Activated CD4-positive, alpha-beta T cell treated with anti-CD3 and anti-CD28 coated beads for 36 hours (primary cell): ENCODE measurements at regions not wholly inside any gene's neighbourhood (a gene's known extent, or its start where the extent isn't known, plus 50 kb on each side); places are given as distances from the start of the nearest gene placed in this dataset.

Experiments
- ATAC-seq: fragments of 200-7000 bp; cut with Tn5 transposase; one replicate; pipeline ENCODE4 v1.10.0; 2021; ENCODE audit warnings: mild to moderate bottlenecking, moderate library complexity
- CTCF ChIA-PET: fragments of 350-600 bp; sonication (Branson Sonifier 250); formaldehyde crosslinking; loops from one replicate; lab custom pipeline; 2021; ENCODE audit warnings: antibody characterized with exemption; lab: Charles Lee
- POLR2A ChIA-PET: fragments of 350-600 bp; sonication (Branson Sonifier 250); formaldehyde crosslinking; loops from one replicate; lab custom pipeline; 2021; ENCODE audit warnings: antibody characterized with exemption, inconsistent platforms; lab: Charles Lee
- DNase-seq: peaks from one replicate; pipeline ENCODE4 v3.0.0-alpha.2; 2020
- H3K27ac Mint-ChIP-seq: one replicate; pipeline ENCODE4 v1.8.0; 2021; ENCODE audit warnings: mixed read lengths
- H3K27me3 Mint-ChIP-seq: one replicate; pipeline ENCODE4 v1.8.0; 2021; ENCODE audit warnings: mixed read lengths
- H3K36me3 Mint-ChIP-seq: one replicate; pipeline ENCODE4 v1.8.0; 2021; ENCODE audit warnings: low read depth, mixed read lengths
- H3K4me1 Mint-ChIP-seq: one replicate; pipeline ENCODE4 v1.8.0; 2021; ENCODE audit warnings: mixed read lengths
- H3K4me3 Mint-ChIP-seq: one replicate; pipeline ENCODE4 v1.8.0; 2021; ENCODE audit warnings: mild to moderate bottlenecking, moderate library complexity, mixed read lengths
- H3K9me3 Mint-ChIP-seq: one replicate; pipeline ENCODE4 v1.8.0; 2021; ENCODE audit warnings: low read depth, mixed read lengths
- intact Hi-C, 2 experiments: fragments of 100-400 bp; cut with DNase I in 1 of 2; cut with micrococcal nuclease in 1 of 2; formaldehyde crosslinking; loops; one replicate each; pipeline versions ENCODE4 v1.14.2 to v1.15.1; 2022 to 2024; cut with DNase I, micrococcal nuclease

DNA sequence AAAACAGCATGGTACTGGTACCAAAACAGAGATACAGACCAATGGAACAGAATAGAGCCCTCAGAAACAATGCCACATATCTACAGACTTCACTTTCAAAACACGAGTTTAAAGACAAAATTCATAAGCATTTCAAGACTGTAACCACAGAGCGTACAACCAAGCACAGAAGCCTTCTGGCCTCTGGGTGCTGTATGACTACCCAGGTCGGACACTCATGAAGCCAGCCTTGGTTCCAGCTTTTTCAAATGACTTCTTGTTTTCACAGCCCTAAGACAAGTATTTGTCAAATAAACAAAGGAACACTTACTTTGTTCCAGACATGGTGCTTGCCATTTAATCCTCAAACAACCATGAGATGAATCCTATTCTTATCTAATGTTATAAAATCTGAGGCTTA lies 536.1 kb upstream of the NR3C2 start:
- POLR2A ChIA-PET: no interaction called here
- ATAC-seq (no peak), DNase-seq (no peak)
- no peaks in the 10 kb centered on the region for H3K4me1 Mint-ChIP-seq
- intact Hi-C loops: no loop called here
- no peaks in the 10 kb centered on the region for H3K36me3 Mint-ChIP-seq
- no peak overlapping the region for H3K4me3 Mint-ChIP-seq
- CTCF ChIA-PET: no interaction called here
- H3K9me3 Mint-ChIP-seq: peaks cover 3% of the 10 kb centered on the region
- no peaks in the 10 kb centered on the region for H3K27me3 Mint-ChIP-seq
- H3K27ac Mint-ChIP-seq: no peak overlapping the region

DNA sequence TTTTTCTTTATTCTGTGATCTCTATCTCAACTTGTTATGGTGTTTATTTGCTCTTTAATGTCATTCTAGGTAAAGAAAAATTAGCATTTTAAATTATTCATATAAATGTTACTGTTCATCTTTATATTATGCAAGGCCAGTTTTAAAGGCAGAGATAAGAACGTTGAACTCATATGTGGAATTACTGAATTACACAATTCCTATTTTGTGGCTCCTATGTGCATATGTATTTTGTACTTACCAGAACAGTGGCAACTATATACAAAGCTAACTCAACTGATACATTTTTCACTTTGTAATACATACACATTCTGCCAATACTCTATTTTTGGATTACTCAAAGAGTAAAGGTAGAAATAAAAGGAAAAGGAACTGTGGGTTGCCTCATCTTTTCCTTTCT lies 533.2 kb upstream of the NR3C2 start:
- no peaks in the 10 kb centered on the region for H3K4me1 Mint-ChIP-seq
- no peak overlapping the region for H3K27ac Mint-ChIP-seq
- H3K36me3 Mint-ChIP-seq: no peaks in the 10 kb centered on the region
- intact Hi-C loops: no loop called here
- no peak overlapping the region for H3K4me3 Mint-ChIP-seq
- no peak for ATAC-seq
- POLR2A ChIA-PET: no interaction called here
- H3K9me3 Mint-ChIP-seq: peaks cover 3% of the 10 kb centered on the region
- CTCF ChIA-PET: no interaction called here
- H3K27me3 Mint-ChIP-seq: no peaks in the 10 kb centered on the region
- DNase-seq: no peak

- intact Hi-C loops: no loop called here
- DNase-seq (no peak), ATAC-seq (no peak)
- Mint-ChIP-seq H3K4me3 (no peak overlapping the region), H3K36me3 (no peaks in the 10 kb centered on the region), H3K27ac (no peak overlapping the region), H3K4me1 (no peaks in the 10 kb centered on the region), H3K9me3 (no peaks in the 10 kb centered on the region), H3K27me3 (peaks cover 7% of the 10 kb centered on the region)
- ChIA-PET CTCF (no interaction called here), POLR2A (no interaction called here)
Measured at GRCh38 chr4:148965080-148965479, 522.9 kb upstream of the NR3C2 start.

- Mint-ChIP-seq H3K27ac (no peak overlapping the region), H3K4me1 (no peaks in the 10 kb centered on the region), H3K36me3 (no peaks in the 10 kb centered on the region), H3K27me3 (peaks cover 7% of the 10 kb centered on the region), H3K4me3 (no peak overlapping the region), H3K9me3 (no peaks in the 10 kb centered on the region)
- ChIA-PET POLR2A (no interaction called here), CTCF (interaction anchor here (0.6 kb wide), 1 partner anchor 634 kb away, joined by 4 read pairs; no protein-coding TSS in a partner anchor)
- intact Hi-C loops: no loop called here
- ATAC-seq (no peak), DNase-seq (no peak)
Measured at GRCh38 chr4:148964456-148964855, 522.2 kb upstream of the NR3C2 start.

- ATAC-seq: no peak
- Mint-ChIP-seq H3K4me1 (no peaks in the 10 kb centered on the region), H3K9me3 (no peaks in the 10 kb centered on the region), H3K27ac (no peak overlapping the region), H3K36me3 (no peaks in the 10 kb centered on the region), H3K4me3 (no peak overlapping the region), H3K27me3 (peaks cover 9% of the 10 kb centered on the region)
- CTCF ChIA-PET: interaction anchor here (0.5 kb wide), 1 partner anchor 293 kb away, joined by 3 read pairs; no protein-coding TSS in a partner anchor
- intact Hi-C loops: no loop called here
- DNase-seq: no peak
- POLR2A ChIA-PET: no interaction called here
Measured at GRCh38 chr4:148962539-148963290, 520.5 kb upstream of the NR3C2 start.

DNA sequence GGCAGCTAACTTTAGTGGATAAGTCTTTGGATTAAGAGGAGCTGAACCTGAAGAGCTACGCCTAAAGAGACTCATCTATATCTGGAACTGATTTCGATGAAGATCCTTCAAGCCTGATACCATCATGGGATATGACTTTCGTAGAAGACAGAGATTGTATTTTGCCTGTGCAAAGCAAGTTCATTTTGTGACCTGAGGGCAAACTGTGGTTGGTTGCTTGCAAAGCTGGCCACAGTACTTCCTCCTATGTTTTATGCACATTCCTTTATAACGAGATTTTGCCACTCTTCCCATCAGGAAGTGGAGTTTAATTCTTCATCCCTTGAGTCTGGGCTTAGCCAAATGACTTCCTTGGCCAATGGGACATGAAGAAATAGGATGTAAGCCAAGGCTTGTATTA lies 519.3 kb upstream of the NR3C2 start:
- CTCF ChIA-PET: no interaction called here
- intact Hi-C loops: no loop called here
- ATAC-seq (no peak), DNase-seq (no peak)
- H3K36me3 Mint-ChIP-seq: no peaks in the 10 kb centered on the region
- no peak overlapping the region for H3K4me3 Mint-ChIP-seq
- POLR2A ChIA-PET: no interaction called here
- H3K4me1 Mint-ChIP-seq: no peaks in the 10 kb centered on the region
- H3K27ac Mint-ChIP-seq: no peak overlapping the region
- peaks cover 12% of the 10 kb centered on the region for H3K27me3 Mint-ChIP-seq
- no peaks in the 10 kb centered on the region for H3K9me3 Mint-ChIP-seq

- ChIA-PET POLR2A (no interaction called here), CTCF (no interaction called here)
- H3K36me3 Mint-ChIP-seq: no peaks in the 10 kb centered on the region
- no peak overlapping the region for H3K4me3 Mint-ChIP-seq
- no peak overlapping the region for H3K27ac Mint-ChIP-seq
- no peak for DNase-seq
- no peaks in the 10 kb centered on the region for H3K4me1 Mint-ChIP-seq
- no peaks in the 10 kb centered on the region for H3K9me3 Mint-ChIP-seq
- intact Hi-C loops: no loop called here
- H3K27me3 Mint-ChIP-seq: peaks cover 6% of the 10 kb centered on the region
- ATAC-seq: no peak
Measured at GRCh38 chr4:148958317-148958716, 516.1 kb upstream of the NR3C2 start.

- ATAC-seq (no peak), DNase-seq (no peak)
- H3K4me3 Mint-ChIP-seq: no peak overlapping the region
- H3K27ac Mint-ChIP-seq: no peak overlapping the region
- ChIA-PET POLR2A (no interaction called here), CTCF (no interaction called here)
- no peaks in the 10 kb centered on the region for H3K9me3 Mint-ChIP-seq
- H3K36me3 Mint-ChIP-seq: no peaks in the 10 kb centered on the region
- intact Hi-C loops: no loop called here
- H3K27me3 Mint-ChIP-seq: peaks cover 5% of the 10 kb centered on the region
- no peaks in the 10 kb centered on the region for H3K4me1 Mint-ChIP-seq
Measured at GRCh38 chr4:148955564-148956297, 513.5 kb upstream of the NR3C2 start.

- H3K36me3 Mint-ChIP-seq: no peaks in the 10 kb centered on the region
- no peak overlapping the region for H3K4me3 Mint-ChIP-seq
- intact Hi-C loops: no loop called here
- no peaks in the 10 kb centered on the region for H3K9me3 Mint-ChIP-seq
- ChIA-PET CTCF (no interaction called here), POLR2A (no interaction called here)
- no peak for DNase-seq
- H3K4me1 Mint-ChIP-seq: no peaks in the 10 kb centered on the region
- H3K27ac Mint-ChIP-seq: no peak overlapping the region
- H3K27me3 Mint-ChIP-seq: peaks cover 5% of the 10 kb centered on the region
- ATAC-seq: no peak
Measured at GRCh38 chr4:148954011-148954749, 512.0 kb upstream of the NR3C2 start.

DNA sequence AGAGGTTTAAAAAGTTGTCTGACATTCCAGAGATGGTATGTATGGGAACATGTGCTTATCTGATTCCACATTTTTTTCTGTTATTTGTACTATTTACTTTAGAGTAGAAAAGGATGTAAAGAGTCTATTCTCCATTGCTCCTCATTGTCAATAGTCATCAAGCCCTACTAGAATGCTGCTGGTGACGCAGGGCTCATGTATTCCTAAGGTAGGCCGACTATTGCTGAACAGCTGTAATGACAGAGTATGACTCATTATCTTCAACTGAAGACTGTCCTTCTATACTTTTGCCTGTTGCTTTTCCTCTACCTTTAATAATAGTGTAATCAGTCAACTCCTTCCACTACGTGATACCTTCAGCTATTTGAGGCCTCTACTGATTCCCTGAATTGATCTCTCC lies 509.1 kb upstream of the NR3C2 start:
- ChIA-PET CTCF (no interaction called here), POLR2A (no interaction called here)
- no peak overlapping the region for H3K27ac Mint-ChIP-seq
- ATAC-seq (no peak), DNase-seq (no peak)
- no peaks in the 10 kb centered on the region for H3K4me1 Mint-ChIP-seq
- no peaks in the 10 kb centered on the region for H3K36me3 Mint-ChIP-seq
- no peak overlapping the region for H3K4me3 Mint-ChIP-seq
- intact Hi-C loops: no loop called here
- H3K9me3 Mint-ChIP-seq: peaks cover 3% of the 10 kb centered on the region
- H3K27me3 Mint-ChIP-seq: no peaks in the 10 kb centered on the region

DNA sequence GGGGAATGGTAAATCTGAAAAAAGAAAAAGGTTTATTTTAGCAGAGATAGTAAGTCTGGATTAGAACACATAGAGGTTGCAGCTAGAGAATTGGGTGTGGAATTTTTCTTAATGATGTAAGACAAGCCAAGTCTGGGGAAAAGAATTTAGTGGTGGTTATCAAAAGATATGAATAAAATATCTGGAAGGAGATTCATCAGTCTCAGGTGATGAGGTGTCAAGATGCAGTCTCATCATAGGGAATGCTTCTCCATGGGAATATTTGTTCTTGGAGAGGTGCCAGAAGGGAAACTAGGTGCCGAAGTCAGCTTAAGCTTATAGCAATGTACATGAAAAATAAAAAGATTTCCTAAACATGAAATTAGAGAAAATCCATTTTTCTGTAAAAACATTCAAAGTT lies 504.1 kb upstream of the NR3C2 start:
- H3K4me1 Mint-ChIP-seq: no peaks in the 10 kb centered on the region

More for the DNA sequence above, 504.1 kb upstream of the NR3C2 start:
- Mint-ChIP-seq H3K27ac (no peak overlapping the region), H3K36me3 (no peaks in the 10 kb centered on the region), H3K9me3 (peaks cover 6% of the 10 kb centered on the region), H3K27me3 (peaks cover 3% of the 10 kb centered on the region), H3K4me3 (no peak overlapping the region)
- DNase-seq (no peak), ATAC-seq (no peak)
- ChIA-PET POLR2A (no interaction called here), CTCF (interaction anchor here (0.6 kb wide), 1 partner anchor 14 kb away, joined by 3 read pairs; no protein-coding TSS in a partner anchor)
- intact Hi-C loops: no loop called here
